Mammary epithelial cell (primary cell): ENCODE measurements at regions not wholly inside any gene's neighbourhood (a gene's known extent, or its start where the extent isn't known, plus 50 kb on each side); places are given as distances from the start of the nearest gene placed in this dataset.

ENCODE experiments used
- EZH2 ChIP-seq: IDR thresholded peaks from 2 replicates; pipeline ENCODE4 v1.6.1; 2012; ENCODE audit warnings: low read length, inconsistent platforms, borderline replicate concordance
- TF ChIP-seq, protein P1 (sequence below), 2 donors: IDR thresholded peaks in 1 of 2; conservative IDR thresholded peaks in 1 of 2; 2 replicates each; pipeline ENCODE4 v1.5.1; 2011 to 2012; ENCODE audit warnings: inconsistent platforms in 2 of 2, low read length in 2 of 2, mild to moderate bottlenecking in 2 of 2, control low read depth in 1 of 2, low read depth in 1 of 2; ENCODE audit not compliant: insufficient read depth in 1 of 2; ENCODE audit errors: extremely low read depth in 1 of 2

DNA sequence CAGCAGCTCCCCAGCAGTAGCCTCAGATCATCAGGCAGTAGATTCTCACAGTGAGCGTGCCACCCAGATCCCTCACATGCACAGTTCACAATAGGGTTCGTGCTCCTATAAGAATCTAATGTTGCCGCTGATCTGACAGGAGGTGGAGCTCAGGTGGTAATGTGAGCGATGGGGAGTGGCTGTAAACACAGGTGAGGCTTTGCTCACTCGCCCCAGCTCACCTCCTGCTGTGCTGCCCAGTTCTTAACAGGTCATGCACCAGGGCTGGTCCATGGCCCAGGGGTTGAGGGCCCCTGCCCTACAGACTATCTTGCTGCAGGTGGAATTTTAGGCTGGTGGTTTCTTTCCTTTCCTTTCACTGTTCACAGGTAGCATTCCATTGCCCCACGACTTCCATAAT lies 100.2 kb downstream of the MRPL36 start:
- TF ChIP-seq EZH2, result no peak
- TF ChIP-seq, protein P1, sequence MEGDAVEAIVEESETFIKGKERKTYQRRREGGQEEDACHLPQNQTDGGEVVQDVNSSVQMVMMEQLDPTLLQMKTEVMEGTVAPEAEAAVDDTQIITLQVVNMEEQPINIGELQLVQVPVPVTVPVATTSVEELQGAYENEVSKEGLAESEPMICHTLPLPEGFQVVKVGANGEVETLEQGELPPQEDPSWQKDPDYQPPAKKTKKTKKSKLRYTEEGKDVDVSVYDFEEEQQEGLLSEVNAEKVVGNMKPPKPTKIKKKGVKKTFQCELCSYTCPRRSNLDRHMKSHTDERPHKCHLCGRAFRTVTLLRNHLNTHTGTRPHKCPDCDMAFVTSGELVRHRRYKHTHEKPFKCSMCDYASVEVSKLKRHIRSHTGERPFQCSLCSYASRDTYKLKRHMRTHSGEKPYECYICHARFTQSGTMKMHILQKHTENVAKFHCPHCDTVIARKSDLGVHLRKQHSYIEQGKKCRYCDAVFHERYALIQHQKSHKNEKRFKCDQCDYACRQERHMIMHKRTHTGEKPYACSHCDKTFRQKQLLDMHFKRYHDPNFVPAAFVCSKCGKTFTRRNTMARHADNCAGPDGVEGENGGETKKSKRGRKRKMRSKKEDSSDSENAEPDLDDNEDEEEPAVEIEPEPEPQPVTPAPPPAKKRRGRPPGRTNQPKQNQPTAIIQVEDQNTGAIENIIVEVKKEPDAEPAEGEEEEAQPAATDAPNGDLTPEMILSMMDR (conservative IDR thresholded peaks at IDR 0.05 in 1 of 2, IDR thresholded peaks at IDR 0.05 in 1 of 2; ENCODE audit: extremely low read depth in 1 of 2, insufficient read depth in 1 of 2, low read depth in 1 of 2, low read length in 2 of 2), result no peak
